BJ (cell line): ENCODE measurements at regions not wholly inside any gene's neighbourhood (a gene's known extent, or its start where the extent isn't known, plus 50 kb on each side); places are given as distances from the start of the nearest gene placed in this dataset.

Experiments used
- CTCF ChIA-PET: fragments of 350-600 bp; formaldehyde crosslinking; extraction: SDS; loops from one replicate; lab custom pipeline; 2021; ENCODE audit warnings: antibody characterized with exemption, inconsistent platforms; lab: Yijun Ruan, JAX
- POLR2A ChIA-PET: fragments of 300-600 bp; sonication (Branson Sonifier 250); formaldehyde crosslinking; extraction: SDS; loops from one replicate; lab custom pipeline; 2021; ENCODE audit warnings: antibody characterized with exemption; lab: Charles Lee
- DNase-seq: peaks from one replicate; pipeline ENCODE4 v3.0.0-alpha.2; 2011; ENCODE audit warnings: low read depth
- H3K27me3 ChIP-seq: 2 replicates; pipeline ENCODE4 v1.6.0; 2011; ENCODE audit warnings: low read length; ENCODE audit not compliant: control insufficient read depth, insufficient read depth
- H3K36me3 ChIP-seq: 2 replicates; pipeline ENCODE4 v1.5.1; 2011; ENCODE audit warnings: low read length; ENCODE audit not compliant: control insufficient read depth, insufficient read depth
- H3K4me3 ChIP-seq: 2 replicates; pipeline ENCODE4 v1.5.1; 2011; ENCODE audit warnings: low read depth, mild to moderate bottlenecking, control low read depth, low read length
- CTCF ChIP-seq: IDR thresholded peaks from 2 replicates; pipeline ENCODE4 v1.5.1; 2011; ENCODE audit warnings: low read depth, mild to moderate bottlenecking, control low read depth, inconsistent platforms, low read length, moderate library complexity; ENCODE audit not compliant: insufficient read depth

GRCh38 chr2:150156876-150157275 is 330.6 kb downstream of the RND3 start:
- Histone ChIP-seq H3K36me3 (no peaks in the 10 kb centered on the region), H3K27me3 (no peaks in the 10 kb centered on the region), H3K4me3 (no peak overlapping the region)
- TF ChIP-seq CTCF = no peak
- ChIA-PET CTCF (interaction anchor here (1.0 to 1.5 kb wide), 3 partner anchors 9 to 15 kb away, joined by 3 to 4 read pairs (median 4); no protein-coding TSS in a partner anchor), POLR2A (no interaction called here)
- DNase-seq = no peak

GRCh38 chr2:150156415-150156814 is 331.1 kb downstream of the RND3 start:
- no peak for DNase-seq
- no peak overlapping the region for H3K4me3 ChIP-seq
- no peaks in the 10 kb centered on the region for H3K27me3 ChIP-seq
- CTCF ChIA-PET = interaction anchor here (1.0 to 1.5 kb wide), 3 partner anchors 10 to 14 kb away, joined by 3 to 4 read pairs (median 4); no protein-coding TSS in a partner anchor
- no peaks in the 10 kb centered on the region for H3K36me3 ChIP-seq
- POLR2A ChIA-PET = no interaction called here
- no peak for TF ChIP-seq CTCF

GRCh38 chr2:150154308-150154797 is 333.1 kb downstream of the RND3 start:
- ChIA-PET POLR2A (no interaction called here), CTCF (interaction anchor here (1.1 kb wide), 2 partner anchors 8 to 12 kb away, joined by 3 read pairs; no protein-coding TSS in a partner anchor)
- H3K4me3 ChIP-seq = no peak overlapping the region
- DNase-seq = no peak
- TF ChIP-seq CTCF = no peak
- no peaks in the 10 kb centered on the region for H3K36me3 ChIP-seq
- H3K27me3 ChIP-seq = no peaks in the 10 kb centered on the region

- ChIA-PET CTCF (interaction anchor here (1.1 kb wide), 2 partner anchors 9 to 12 kb away, joined by 3 read pairs; no protein-coding TSS in a partner anchor), POLR2A (no interaction called here)
- H3K4me3 ChIP-seq = no peak overlapping the region
- no peak for DNase-seq
- no peak for TF ChIP-seq CTCF
- no peaks in the 10 kb centered on the region for H3K27me3 ChIP-seq
- H3K36me3 ChIP-seq = no peaks in the 10 kb centered on the region
These were observed 333.7 kb downstream of the RND3 start for GRCh38 chr2:150153646-150154307.

- ChIA-PET CTCF (no interaction called here), POLR2A (interaction anchor here (0.6 kb wide), 1 partner anchor 538 kb away, joined by 7 read pairs; no protein-coding TSS in a partner anchor)
- Histone ChIP-seq H3K27me3 (no peaks in the 10 kb centered on the region), H3K4me3 (no peak overlapping the region), H3K36me3 (no peaks in the 10 kb centered on the region)
- no peak for DNase-seq
- no peak for TF ChIP-seq CTCF
These were observed 335.2 kb downstream of the RND3 start for GRCh38 chr2:150152230-150152629.
